ENCODE measurements at regions not wholly inside any gene's neighbourhood (a gene's known extent, or its start where the extent isn't known, plus 50 kb on each side); places are given as distances from the start of the nearest gene placed in this dataset.

- no peak for DNase-seq (ENCODE audit: low read depth in 2 of 2)
These were observed 645.0 kb downstream of the PCDH7 start for GRCh38 chr4:31365006-31365690.

- DNase-seq (ENCODE audit: low read depth in 2 of 2): no peak
These were observed 645.9 kb downstream of the PCDH7 start for GRCh38 chr4:31366041-31366440.

DNA sequence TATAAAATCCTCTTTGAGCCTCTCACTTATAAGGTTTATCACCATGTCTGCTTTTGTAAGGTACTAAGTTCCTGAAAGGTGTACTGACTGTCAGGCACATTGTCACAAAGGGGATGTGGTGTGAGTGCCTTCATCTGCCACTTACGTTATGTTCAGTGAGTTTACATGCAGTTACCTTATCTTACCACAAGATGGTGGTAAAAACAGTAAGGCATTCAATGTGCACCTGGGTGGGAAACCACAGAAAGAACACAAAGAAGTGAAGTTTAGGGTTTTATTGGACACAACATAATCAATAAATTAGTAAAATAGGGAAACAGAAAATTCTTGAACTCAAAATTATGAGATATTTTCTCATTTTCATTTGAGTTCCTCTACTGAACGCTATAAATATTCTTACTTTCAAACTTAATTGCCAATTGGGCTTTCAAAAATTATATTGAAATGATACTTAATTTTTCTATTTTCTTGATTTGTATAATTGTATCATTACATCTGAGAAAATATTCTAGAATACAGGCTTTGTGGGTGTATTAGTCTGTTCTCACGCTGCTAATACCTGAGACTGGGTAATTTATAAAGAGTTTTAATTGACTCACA lies 650.8 kb downstream of the PCDH7 start:
- DNase-seq (ENCODE audit: low read depth in 2 of 2): no peak

- no peak for DNase-seq (ENCODE audit: low read depth in 2 of 2)
These were observed 654.2 kb downstream of the PCDH7 start for GRCh38 chr4:31374256-31374960.

DNA sequence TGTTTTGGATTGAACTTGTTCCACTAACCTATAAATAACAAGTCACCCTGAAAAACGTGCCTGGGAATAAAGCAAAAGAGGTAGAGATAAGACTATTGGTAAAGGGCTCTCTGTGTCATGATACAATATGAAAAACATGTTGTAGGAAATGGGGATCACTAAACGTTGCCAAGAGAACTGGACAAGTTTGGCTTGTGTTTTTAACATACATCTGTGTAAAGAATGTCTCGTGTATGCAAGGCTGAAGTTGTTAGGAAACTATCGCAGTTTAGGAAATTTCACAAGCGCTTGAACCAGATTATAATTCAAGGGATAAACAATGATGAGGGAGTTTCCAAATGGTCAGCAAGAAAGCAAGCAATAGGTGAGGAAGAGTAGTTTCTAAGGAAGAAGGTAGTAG lies 655.8 kb downstream of the PCDH7 start:
- DNase-seq (ENCODE audit: low read depth in 2 of 2): no peak

GRCh38 chr4:31379364-31379763 lies 659.2 kb downstream of the PCDH7 start:
- DNase-seq (ENCODE audit: low read depth in 2 of 2): no peak

GRCh38 chr4:31383767-31384166 lies 663.6 kb downstream of the PCDH7 start:
- no peak for DNase-seq (ENCODE audit: low read depth in 2 of 2)

- no peak for DNase-seq (ENCODE audit: low read depth in 2 of 2)
These were observed 670.7 kb downstream of the PCDH7 start for GRCh38 chr4:31390849-31391248.

DNA sequence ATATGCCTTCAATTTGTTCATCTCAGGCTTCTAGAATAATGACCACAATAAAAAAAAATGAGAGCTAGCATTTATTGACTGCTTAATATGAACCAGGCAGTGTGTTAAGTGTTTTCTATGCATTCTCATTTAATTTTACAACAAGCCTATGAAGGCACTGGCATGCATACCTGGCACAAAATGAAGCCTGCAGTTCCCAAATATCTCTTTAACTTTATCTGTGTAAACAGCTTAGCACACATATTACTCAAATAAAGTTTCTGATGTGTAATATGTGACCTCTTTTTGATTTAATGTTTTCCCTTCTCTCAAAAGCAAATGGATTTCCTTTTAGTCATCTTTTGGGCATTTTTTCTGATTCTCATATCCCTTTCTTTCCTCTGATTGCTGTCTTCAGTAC lies 671.8 kb downstream of the PCDH7 start:
- no peak for DNase-seq (ENCODE audit: low read depth in 2 of 2)

DNA sequence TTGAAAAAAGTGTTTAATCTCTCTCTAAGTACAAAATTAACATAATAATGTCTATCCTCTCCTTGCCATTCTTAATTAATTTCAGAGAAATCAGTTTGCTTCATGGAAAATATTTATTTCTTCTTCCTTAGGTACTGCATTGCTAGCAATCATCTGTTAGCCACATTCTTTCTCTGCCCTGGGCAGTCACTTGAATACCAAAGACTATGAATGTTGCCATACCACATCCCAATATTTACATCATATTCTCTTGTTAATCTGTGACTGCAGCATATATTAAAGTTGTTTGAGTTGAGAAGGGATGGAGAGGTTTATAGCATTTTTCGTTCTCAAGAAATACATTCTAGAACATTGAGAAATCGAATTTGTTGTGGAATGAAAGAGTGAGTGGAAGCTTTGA lies 672.8 kb downstream of the PCDH7 start:
- DNase-seq (ENCODE audit: low read depth in 2 of 2): no peak

DNA sequence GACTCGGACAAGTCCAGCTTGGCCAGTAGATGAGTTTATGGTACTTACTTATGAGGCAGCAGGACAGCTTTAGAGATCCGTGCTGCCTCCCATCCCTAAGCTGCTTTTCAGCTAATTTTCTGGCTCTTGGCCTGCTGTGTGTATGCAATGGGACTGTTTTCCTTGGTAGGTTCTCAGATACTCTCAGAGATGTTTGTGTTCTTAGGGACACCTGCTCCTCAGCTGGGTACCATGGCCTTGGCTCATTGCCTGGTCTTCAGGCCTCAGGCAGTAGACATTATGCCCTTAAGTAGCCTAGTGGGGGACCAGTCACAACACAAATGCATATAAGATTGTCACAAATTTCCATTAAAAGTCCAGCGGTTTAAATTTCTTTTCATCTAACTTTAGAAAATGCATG lies 688.0 kb downstream of the PCDH7 start:
- DNase-seq (ENCODE audit: low read depth in 2 of 2): no peak

GRCh38 chr4:31411565-31411964 lies 691.4 kb downstream of the PCDH7 start:
- DNase-seq (ENCODE audit: low read depth in 2 of 2): no peak

GRCh38 chr4:31415629-31416028 lies 695.5 kb downstream of the PCDH7 start:
- DNase-seq (ENCODE audit: low read depth in 2 of 2): no peak

DNA sequence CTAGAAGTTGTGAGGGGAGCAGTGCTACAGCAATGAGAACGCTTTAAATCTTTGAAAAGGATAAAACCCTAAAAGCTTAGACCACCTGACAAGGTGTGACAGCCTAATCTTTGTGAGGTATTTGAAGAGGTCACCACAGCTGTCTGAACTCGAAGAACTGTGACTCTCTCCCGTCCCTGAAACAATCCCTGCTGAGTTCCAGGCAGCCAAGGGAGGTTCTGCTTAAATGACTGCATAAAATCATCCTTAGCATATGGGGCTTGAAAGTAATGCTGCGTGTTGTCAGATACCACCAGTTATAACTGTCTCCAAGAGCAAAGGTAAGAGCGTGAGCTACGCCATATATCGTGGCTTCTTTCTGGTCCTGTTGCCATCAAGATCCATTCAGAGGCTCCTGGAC lies 696.3 kb downstream of the PCDH7 start:
- DNase-seq (ENCODE audit: low read depth in 2 of 2): no peak

- DNase-seq (ENCODE audit: low read depth in 2 of 2): no peak
These were observed 696.9 kb downstream of the PCDH7 start for GRCh38 chr4:31417040-31417439.

GRCh38 chr4:31422006-31422405 lies 701.8 kb downstream of the PCDH7 start:
- no peak for DNase-seq (ENCODE audit: low read depth in 2 of 2)

GRCh38 chr4:31427691-31428090 lies 707.5 kb downstream of the PCDH7 start:
- DNase-seq (ENCODE audit: low read depth in 2 of 2): no peak

DNA sequence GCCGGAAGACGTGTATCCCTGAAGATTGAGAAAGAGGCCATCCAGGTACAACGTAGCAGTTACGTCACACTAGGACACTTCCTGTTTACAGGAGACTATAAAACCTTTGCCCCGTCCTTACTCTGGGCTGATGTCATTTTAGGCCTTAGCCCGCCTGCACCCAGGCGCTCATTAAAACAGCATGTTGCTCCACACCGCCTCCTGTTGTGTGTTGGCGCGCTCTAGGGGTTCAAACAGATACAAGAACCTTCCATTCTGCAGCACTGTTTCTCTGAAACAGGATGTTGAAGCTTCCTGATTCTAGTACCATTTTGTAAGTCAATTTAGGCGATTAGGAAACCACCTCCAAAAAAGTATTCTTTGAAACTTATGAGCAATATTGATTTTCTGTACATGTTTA lies 722.1 kb downstream of the PCDH7 start:
- no peak for DNase-seq (ENCODE audit: low read depth in 2 of 2)

GRCh38 chr4:31445526-31445925 lies 725.4 kb downstream of the PCDH7 start:
- DNase-seq (ENCODE audit: low read depth in 2 of 2): no peak

- DNase-seq (ENCODE audit: low read depth in 2 of 2): no peak
These were observed 735.4 kb downstream of the PCDH7 start for GRCh38 chr4:31455612-31456011.

- DNase-seq (ENCODE audit: low read depth in 2 of 2): no peak
These were observed 738.6 kb downstream of the PCDH7 start for GRCh38 chr4:31458813-31459212.

DNA sequence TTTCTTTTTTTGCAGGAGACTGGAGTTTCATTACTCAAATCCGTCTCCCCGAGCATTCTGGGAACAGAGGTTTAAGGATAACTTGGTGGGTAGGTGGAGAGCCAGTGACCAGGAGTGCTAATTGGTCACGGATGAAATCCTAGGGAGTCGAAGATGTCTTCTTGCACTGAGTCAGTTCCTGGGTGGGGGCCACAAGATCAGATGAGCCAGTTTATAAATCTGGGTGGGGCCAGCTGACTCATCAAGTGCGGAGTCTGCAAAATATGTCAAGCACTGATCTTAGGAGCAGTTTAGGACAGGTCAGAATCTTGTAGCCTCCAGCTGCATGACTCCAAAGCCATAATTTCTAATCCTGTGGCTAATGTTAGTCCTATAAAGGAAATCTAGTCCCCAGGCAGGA lies 741.3 kb downstream of the PCDH7 start:
- DNase-seq (ENCODE audit: low read depth in 2 of 2): no peak

- DNase-seq (ENCODE audit: low read depth in 2 of 2): no peak
These were observed 747.6 kb downstream of the PCDH7 start for GRCh38 chr4:31467781-31468180.

All from stimulated activated CD8-positive, alpha-beta memory T cell treated with anti-CD3 and anti-CD28 coated beads, Interleukin-2, amount 100 ng/mL, for 48 hours (primary cell).